Fibroblast of lung (primary cell): ENCODE measurements at regions not wholly inside any gene's neighbourhood (a gene's known extent, or its start where the extent isn't known, plus 50 kb on each side); places are given as distances from the start of the nearest gene placed in this dataset.

Source experiments
- EZH2 ChIP-seq: IDR thresholded peaks from 2 replicates; pipeline ENCODE4 v1.5.1; 2012; ENCODE audit warnings: low read length, control low read depth, mild to moderate bottlenecking; ENCODE audit errors: missing control alignments
- TF ChIP-seq, protein P1 (sequence below), 2 donors: IDR thresholded peaks in 1 of 2; conservative IDR thresholded peaks in 1 of 2; 1 replicate in 1 of 2; 2 replicates in 1 of 2; pipeline ENCODE4 v1.5.1; 2011 to 2012; ENCODE audit warnings: low read length in 2 of 2, control low read depth in 1 of 2, inconsistent platforms in 1 of 2, low read depth in 1 of 2, mild to moderate bottlenecking in 1 of 2

DNA sequence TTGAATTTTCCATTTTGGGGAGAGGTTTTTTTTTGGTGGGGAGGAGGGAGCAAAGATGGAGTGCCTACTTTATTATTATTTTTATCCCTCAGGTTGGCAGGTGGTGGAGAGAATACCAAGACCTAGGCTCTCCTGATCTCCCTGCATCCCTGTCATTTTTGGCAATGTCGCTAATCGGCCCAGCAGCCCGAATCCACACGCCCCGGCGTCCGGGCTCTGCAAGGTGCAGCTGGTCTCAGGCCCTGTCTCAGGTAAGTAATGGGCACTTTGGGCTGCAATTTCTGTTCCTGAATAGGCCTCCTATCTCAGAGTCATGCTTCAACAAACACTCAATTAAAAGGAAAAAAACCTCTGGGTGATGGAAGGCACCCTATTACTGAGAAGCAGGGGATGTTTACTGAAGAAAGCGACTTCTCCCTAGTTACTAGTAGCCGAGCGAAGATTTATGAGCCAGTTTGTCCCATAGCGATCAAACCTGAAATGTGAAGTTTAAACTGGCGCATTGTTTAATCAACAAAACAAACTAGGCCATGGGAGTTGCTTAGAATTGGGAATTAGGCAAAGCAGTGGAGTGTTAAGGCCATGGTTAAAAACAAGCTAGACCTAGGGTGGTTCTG lies 137.8 kb downstream of the RWDD3 start:
- TF ChIP-seq, protein P1, sequence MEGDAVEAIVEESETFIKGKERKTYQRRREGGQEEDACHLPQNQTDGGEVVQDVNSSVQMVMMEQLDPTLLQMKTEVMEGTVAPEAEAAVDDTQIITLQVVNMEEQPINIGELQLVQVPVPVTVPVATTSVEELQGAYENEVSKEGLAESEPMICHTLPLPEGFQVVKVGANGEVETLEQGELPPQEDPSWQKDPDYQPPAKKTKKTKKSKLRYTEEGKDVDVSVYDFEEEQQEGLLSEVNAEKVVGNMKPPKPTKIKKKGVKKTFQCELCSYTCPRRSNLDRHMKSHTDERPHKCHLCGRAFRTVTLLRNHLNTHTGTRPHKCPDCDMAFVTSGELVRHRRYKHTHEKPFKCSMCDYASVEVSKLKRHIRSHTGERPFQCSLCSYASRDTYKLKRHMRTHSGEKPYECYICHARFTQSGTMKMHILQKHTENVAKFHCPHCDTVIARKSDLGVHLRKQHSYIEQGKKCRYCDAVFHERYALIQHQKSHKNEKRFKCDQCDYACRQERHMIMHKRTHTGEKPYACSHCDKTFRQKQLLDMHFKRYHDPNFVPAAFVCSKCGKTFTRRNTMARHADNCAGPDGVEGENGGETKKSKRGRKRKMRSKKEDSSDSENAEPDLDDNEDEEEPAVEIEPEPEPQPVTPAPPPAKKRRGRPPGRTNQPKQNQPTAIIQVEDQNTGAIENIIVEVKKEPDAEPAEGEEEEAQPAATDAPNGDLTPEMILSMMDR (conservative IDR thresholded peaks at IDR 0.05 in 1 of 2, IDR thresholded peaks at IDR 0.05 in 1 of 2; ENCODE audit: low read depth in 1 of 2, low read length in 2 of 2): no peak
- no peak for TF ChIP-seq EZH2
